ENCODE measurements at regions not wholly inside any gene's neighbourhood (a gene's known extent, or its start where the extent isn't known, plus 50 kb on each side); places are given as distances from the start of the nearest gene placed in this dataset.

DNA sequence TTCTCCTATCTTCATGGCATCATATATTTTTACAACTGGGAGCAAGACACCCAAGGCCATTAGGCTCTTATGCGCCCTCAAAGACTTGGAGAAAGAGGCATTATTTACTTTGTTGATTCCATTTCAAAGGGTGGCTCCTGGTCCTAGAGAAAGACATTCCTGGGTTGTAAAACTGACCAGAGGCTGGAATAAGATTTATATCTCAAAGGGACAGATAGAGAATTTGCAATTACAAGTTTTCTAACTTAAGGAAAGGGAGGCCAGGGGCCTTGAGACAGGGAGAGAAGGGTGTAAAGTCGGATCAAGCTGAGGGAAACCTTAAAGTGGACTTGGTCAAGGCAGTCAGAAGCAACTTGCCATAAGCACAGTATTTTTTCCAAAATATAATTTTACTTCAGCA lies 1086.0 kb downstream of the SORCS3 start:
- Histone ChIP-seq H3K4me1 (replicated peaks in 1 of 4; ENCODE audit: control insufficient read depth in 3 of 4, insufficient read depth in 4 of 4, low read length in 3 of 4) (peaks cover 0 to 3% (median 0%) of the 10 kb centered on the region in 4 experiments; a peak in 3 of 7 replicates), H3K27me3 (replicated peaks in 1 of 4; ENCODE audit: control insufficient read depth in 3 of 4, extremely low read depth in 1 of 4, insufficient read depth in 3 of 4, low read length in 3 of 4) (no peaks in the 10 kb centered on the region), H4K20me1 (replicated peaks in 1 of 2; ENCODE audit: control insufficient read depth in 1 of 2, insufficient read depth in 2 of 2, low read length in 2 of 2) (no peaks in the 10 kb centered on the region), H3K4ac (replicated peaks; ENCODE audit: insufficient read length, low read depth, low read length) (no peak overlapping the region), H3K79me2 (ENCODE audit: control insufficient read depth in 1 of 2, insufficient read depth in 2 of 2, low read length in 2 of 2) (no peaks in the 10 kb centered on the region), H3K4me3 (ENCODE audit: extremely low read depth in 1 of 4, insufficient read depth in 2 of 4, low read depth in 3 of 4, low read length in 4 of 4) (no peak overlapping the region), H3K9me3 (ENCODE audit: insufficient read depth in 2 of 2, low read depth in 1 of 2, low read length in 1 of 2) (no peaks in the 10 kb centered on the region), H3K27ac (ENCODE audit: low read depth, low read length) (no peak overlapping the region), H2AK5ac (ENCODE audit: low read depth, low read length) (no peak overlapping the region), H3K14ac (ENCODE audit: insufficient read length) (no peak overlapping the region), H3K4me2 (ENCODE audit: insufficient read depth in 1 of 2, low read depth in 2 of 2, low read length in 2 of 2) (no peak overlapping the region; a peak in 2 of 4 replicates), H3K23me2 (ENCODE audit: low read depth, low read length) (no peaks in the 10 kb centered on the region), H2BK5ac (ENCODE audit: low read depth, low read length) (no peak overlapping the region), H3K56ac (replicated peaks; ENCODE audit: insufficient read length, low read depth, low read length) (no peak overlapping the region), H4K91ac (replicated peaks; ENCODE audit: insufficient read length, low read length) (no peak overlapping the region), H2BK20ac (ENCODE audit: low read length) (no peak overlapping the region), H2AFZ (ENCODE audit: low read length) (no peak overlapping the region), H3K36me3 (ENCODE audit: control insufficient read depth in 2 of 4, insufficient read depth in 4 of 4, low read length in 3 of 4) (no peaks in the 10 kb centered on the region), H2BK120ac (replicated peaks; ENCODE audit: low read depth, low read length) (no peak overlapping the region), H3K18ac (ENCODE audit: extremely low read depth, low read length) (no peak overlapping the region), H3K23ac (ENCODE audit: insufficient read length) (no peak overlapping the region), H4K8ac (ENCODE audit: extremely low read depth, insufficient read depth, low read length) (no peak overlapping the region), H3K9ac (replicated peaks in 1 of 4; ENCODE audit: extremely low read depth in 1 of 4, low read depth in 3 of 4, low read length in 3 of 4) (no peak overlapping the region), H2BK12ac (ENCODE audit: low read depth, low read length) (no peak overlapping the region), H3K79me1 (ENCODE audit: low read depth, low read length) (no peaks in the 10 kb centered on the region), H2BK15ac (ENCODE audit: low read length) (no peak overlapping the region), H4K5ac (ENCODE audit: insufficient read length, low read depth, low read length) (no peak overlapping the region)
- DNase-seq (ENCODE audit: low read depth in 1 of 2, low spot score in 2 of 2) (no peak), FAIRE-seq (no peak)
- ChIA-PET POLR2A (ENCODE audit: partially characterized antibody) (no interaction called here), CTCF (ENCODE audit: partially characterized antibody) (no interaction called here)
- 76% methylated on average over 2 of the region's 2 CpGs; no CpG with 5 or more reads in 1 of the 2 experiments for WGBS, 2 experiments (ENCODE audit: extremely low coverage in 1 of 2, insufficient coverage in 1 of 2, insufficient read length in 1 of 2, insufficient replicate concordance in 2 of 2, low coverage in 1 of 2, low lambda C conversion rate in 2 of 2, missing lambda C conversion rate in 1 of 2)
- TF ChIP-seq TBP (IDR thresholded peaks at IDR 0.05; ENCODE audit: low read depth, low read length), result no peak
- no peak for TF ChIP-seq CTBP2 (IDR thresholded peaks at IDR 0.05; ENCODE audit: borderline replicate concordance, insufficient read depth, insufficient read length, low read length)
- TF ChIP-seq, protein P1, sequence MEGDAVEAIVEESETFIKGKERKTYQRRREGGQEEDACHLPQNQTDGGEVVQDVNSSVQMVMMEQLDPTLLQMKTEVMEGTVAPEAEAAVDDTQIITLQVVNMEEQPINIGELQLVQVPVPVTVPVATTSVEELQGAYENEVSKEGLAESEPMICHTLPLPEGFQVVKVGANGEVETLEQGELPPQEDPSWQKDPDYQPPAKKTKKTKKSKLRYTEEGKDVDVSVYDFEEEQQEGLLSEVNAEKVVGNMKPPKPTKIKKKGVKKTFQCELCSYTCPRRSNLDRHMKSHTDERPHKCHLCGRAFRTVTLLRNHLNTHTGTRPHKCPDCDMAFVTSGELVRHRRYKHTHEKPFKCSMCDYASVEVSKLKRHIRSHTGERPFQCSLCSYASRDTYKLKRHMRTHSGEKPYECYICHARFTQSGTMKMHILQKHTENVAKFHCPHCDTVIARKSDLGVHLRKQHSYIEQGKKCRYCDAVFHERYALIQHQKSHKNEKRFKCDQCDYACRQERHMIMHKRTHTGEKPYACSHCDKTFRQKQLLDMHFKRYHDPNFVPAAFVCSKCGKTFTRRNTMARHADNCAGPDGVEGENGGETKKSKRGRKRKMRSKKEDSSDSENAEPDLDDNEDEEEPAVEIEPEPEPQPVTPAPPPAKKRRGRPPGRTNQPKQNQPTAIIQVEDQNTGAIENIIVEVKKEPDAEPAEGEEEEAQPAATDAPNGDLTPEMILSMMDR (IDR thresholded peaks at IDR 0.05; ENCODE audit: control extremely low read depth in 1 of 3, insufficient read depth in 1 of 3, low read depth in 1 of 3, low read length in 3 of 3), result no peak
- TF ChIP-seq GTF2F1 (IDR thresholded peaks at IDR 0.05; ENCODE audit: borderline replicate concordance, low read depth, low read length), result no peak
- no peak for TF ChIP-seq ASH2L (IDR thresholded peaks at IDR 0.05; ENCODE audit: low read length)
- TF ChIP-seq, protein P2, sequence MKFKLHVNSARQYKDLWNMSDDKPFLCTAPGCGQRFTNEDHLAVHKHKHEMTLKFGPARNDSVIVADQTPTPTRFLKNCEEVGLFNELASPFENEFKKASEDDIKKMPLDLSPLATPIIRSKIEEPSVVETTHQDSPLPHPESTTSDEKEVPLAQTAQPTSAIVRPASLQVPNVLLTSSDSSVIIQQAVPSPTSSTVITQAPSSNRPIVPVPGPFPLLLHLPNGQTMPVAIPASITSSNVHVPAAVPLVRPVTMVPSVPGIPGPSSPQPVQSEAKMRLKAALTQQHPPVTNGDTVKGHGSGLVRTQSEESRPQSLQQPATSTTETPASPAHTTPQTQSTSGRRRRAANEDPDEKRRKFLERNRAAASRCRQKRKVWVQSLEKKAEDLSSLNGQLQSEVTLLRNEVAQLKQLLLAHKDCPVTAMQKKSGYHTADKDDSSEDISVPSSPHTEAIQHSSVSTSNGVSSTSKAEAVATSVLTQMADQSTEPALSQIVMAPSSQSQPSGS (IDR thresholded peaks at IDR 0.05; ENCODE audit: low read length), result no peak
- TF ChIP-seq RFX5 (IDR thresholded peaks at IDR 0.05; ENCODE audit: borderline replicate concordance, low read depth, low read length), result no peak
- TF ChIP-seq RAD21 (IDR thresholded peaks at IDR 0.05 in 1 of 2, conservative IDR thresholded peaks at IDR 0.05 in 1 of 2; ENCODE audit: low read depth in 2 of 2, low read length in 2 of 2), result no peak
- no peak for TF ChIP-seq POLR2AphosphoS5 (IDR thresholded peaks at IDR 0.05; ENCODE audit: low read depth, low read length)
- no peak for TF ChIP-seq TAF1 (IDR thresholded peaks at IDR 0.05; ENCODE audit: low read depth, low read length)
